ENCODE measurements at regions not wholly inside any gene's neighbourhood (a gene's known extent, or its start where the extent isn't known, plus 50 kb on each side); places are given as distances from the start of the nearest gene placed in this dataset.

GRCh38 chr16:76182041-76182635 is 95.1 kb upstream of the CNTNAP4 start:
- no peak for DNase-seq (ENCODE audit: low spot score)

GRCh38 chr16:76183647-76184046 is 93.6 kb upstream of the CNTNAP4 start:
- DNase-seq (ENCODE audit: low spot score): no peak

GRCh38 chr16:76190057-76190456 is 87.1 kb upstream of the CNTNAP4 start:
- no peak for DNase-seq (ENCODE audit: low spot score)

- no peak for DNase-seq (ENCODE audit: low spot score)
Measured at GRCh38 chr16:76190480-76190879, 86.7 kb upstream of the CNTNAP4 start.

GRCh38 chr16:76193906-76194615 is 83.1 kb upstream of the CNTNAP4 start:
- no peak for DNase-seq (ENCODE audit: low spot score)

GRCh38 chr16:76194616-76195015 is 82.6 kb upstream of the CNTNAP4 start:
- no peak for DNase-seq (ENCODE audit: low spot score)

- no peak for DNase-seq (ENCODE audit: low spot score)
Measured at GRCh38 chr16:76195056-76195455, 82.1 kb upstream of the CNTNAP4 start.

- no peak for DNase-seq (ENCODE audit: low spot score)
Measured at GRCh38 chr16:76195648-76196047, 81.6 kb upstream of the CNTNAP4 start.

- DNase-seq (ENCODE audit: low spot score): no peak
Measured at GRCh38 chr16:76197900-76198299, 79.3 kb upstream of the CNTNAP4 start.

GRCh38 chr16:76199681-76200220 is 77.5 kb upstream of the CNTNAP4 start:
- DNase-seq (ENCODE audit: low spot score): no peak

- DNase-seq (ENCODE audit: low spot score): no peak
Measured at GRCh38 chr16:76201385-76201784, 75.8 kb upstream of the CNTNAP4 start.

GRCh38 chr16:76204249-76204648 is 73.0 kb upstream of the CNTNAP4 start:
- DNase-seq (ENCODE audit: low spot score): no peak

GRCh38 chr16:76207270-76207669 is 69.9 kb upstream of the CNTNAP4 start:
- no peak for DNase-seq (ENCODE audit: low spot score)

GRCh38 chr16:76210157-76210556 is 67.0 kb upstream of the CNTNAP4 start:
- no peak for DNase-seq (ENCODE audit: low spot score)

- no peak for DNase-seq (ENCODE audit: low spot score)
Measured at GRCh38 chr16:76213860-76214259, 63.3 kb upstream of the CNTNAP4 start.

- DNase-seq (ENCODE audit: low spot score): no peak
Measured at GRCh38 chr16:76214856-76215255, 62.3 kb upstream of the CNTNAP4 start.

GRCh38 chr16:76222087-76222486 is 55.1 kb upstream of the CNTNAP4 start:
- peak; percentile 22 for DNase-seq (ENCODE audit: low spot score)

GRCh38 chr16:76222853-76223252 is 54.3 kb upstream of the CNTNAP4 start:
- no peak for DNase-seq (ENCODE audit: low spot score)

GRCh38 chr16:76226011-76226410 is 51.2 kb upstream of the CNTNAP4 start:
- no peak for DNase-seq (ENCODE audit: low spot score)

GRCh38 chr16:76226481-76226880 is 50.7 kb upstream of the CNTNAP4 start:
- no peak for DNase-seq (ENCODE audit: low spot score)

Measured in HuH-7.5 (cell line).